T47D (cell line): ENCODE measurements at regions not wholly inside any gene's neighbourhood (a gene's known extent, or its start where the extent isn't known, plus 50 kb on each side); places are given as distances from the start of the nearest gene placed in this dataset.

Experiments used
- DNase-seq, 2 experiments: peaks; one replicate each; pipeline versions ENCODE4 v3.0.0 to v3.0.0-alpha.2; 2011 to 2012; ENCODE audit warnings: low read depth in 1 of 2, low spot score in 1 of 2
- JUND ChIP-seq: IDR thresholded peaks from 2 replicates; pipeline ENCODE4 v1.6.1; 2012; ENCODE audit warnings: low read depth
- in situ Hi-C: cut with HindIII; loops from 2 replicates; pipeline ENCODE4 v1.10.0; 2016; ENCODE audit warnings: low sequenced_read_pairs, low pct_unique_long_range_greater_than_20kb

GRCh38 chr14:95382747-95383146 lies 63.0 kb upstream of the CLMN start:
- TF ChIP-seq JUND: no peak
- in situ Hi-C loops: no loop called here

GRCh38 chr14:95381726-95382125 lies 62.0 kb upstream of the CLMN start:
- in situ Hi-C loops: no loop called here
- TF ChIP-seq JUND: no peak
- no peak for DNase-seq

More at GRCh38 chr14:95382747-95383146, 63.0 kb upstream of the CLMN start:
- DNase-seq: no peak

- in situ Hi-C loops: no loop called here
- TF ChIP-seq JUND: no peak
- no peak for DNase-seq
Measured at GRCh38 chr14:95380350-95381042, 60.8 kb upstream of the CLMN start.

GRCh38 chr14:95379634-95380033 lies 59.9 kb upstream of the CLMN start:
- no peak for TF ChIP-seq JUND
- in situ Hi-C loops: no loop called here
- no peak for DNase-seq

- in situ Hi-C loops: no loop called here
- no peak for DNase-seq
- no peak for TF ChIP-seq JUND
Measured at GRCh38 chr14:95375539-95376109, 55.9 kb upstream of the CLMN start.

- TF ChIP-seq JUND: no peak
- in situ Hi-C loops: no loop called here
Measured at GRCh38 chr14:95374239-95374997, 54.7 kb upstream of the CLMN start.

GRCh38 chr14:95370076-95370475 lies 50.4 kb upstream of the CLMN start:
- no peak for DNase-seq
- no peak for TF ChIP-seq JUND
- in situ Hi-C loops: no loop called here

More at GRCh38 chr14:95374239-95374997, 54.7 kb upstream of the CLMN start:
- no peak for DNase-seq
